ENCODE measurements at regions not wholly inside any gene's neighbourhood (a gene's known extent, or its start where the extent isn't known, plus 50 kb on each side); places are given as distances from the start of the nearest gene placed in this dataset.

GRCh38 chr4:45855857-45856256 lies 268.0 kb downstream of the GABRG1 start:
- Histone ChIP-seq H3K9ac (ENCODE audit: low read length) (no peak overlapping the region), H3K79me2 (ENCODE audit: insufficient read depth, low read length) (no peaks in the 10 kb centered on the region), H3K27me3 (ENCODE audit: insufficient read depth, low read length) (no peaks in the 10 kb centered on the region), H3K9me3 (ENCODE audit: insufficient read depth, low read depth, low read length) (no peaks in the 10 kb centered on the region), H3K4me3 (ENCODE audit: insufficient read depth, low read depth, low read length) (no peak overlapping the region), H3K36me3 (ENCODE audit: insufficient read depth, low read length) (no peaks in the 10 kb centered on the region), H2AFZ (ENCODE audit: low read depth, low read length) (no peak overlapping the region), H3K4me1 (ENCODE audit: insufficient read depth, low read length) (no peaks in the 10 kb centered on the region), H4K20me1 (ENCODE audit: insufficient read depth, low read length) (no peaks in the 10 kb centered on the region), H3K4me2 (ENCODE audit: low read length) (no peak overlapping the region), H3K27ac (ENCODE audit: low read depth, low read length) (no peak overlapping the region)
- Mint-ChIP-seq H3K36me3 (ENCODE audit: low read depth, unreplicated experiment) (no peaks in the 10 kb centered on the region), H3K4me1 (ENCODE audit: low read depth, unreplicated experiment) (no peaks in the 10 kb centered on the region), H3K27ac (ENCODE audit: unreplicated experiment) (no peak overlapping the region), H3K27me3 (ENCODE audit: low read depth, unreplicated experiment) (no peaks in the 10 kb centered on the region), H3K9me3 (ENCODE audit: unreplicated experiment) (peaks cover 2% of the 10 kb centered on the region), H3K4me3 (ENCODE audit: unreplicated experiment) (no peak overlapping the region)
- FAIRE-seq (no peak), DNase-seq (ENCODE audit: low read depth) (no peak)
- TF ChIP-seq EZH2 (IDR thresholded peaks at IDR 0.05; ENCODE audit: insufficient read depth, low read length) (no peak), CTCF (IDR thresholded peaks at IDR 0.05; ENCODE audit: insufficient read depth, low read depth, low read length) (no peak)

- H3K9ac ChIP-seq (ENCODE audit: low read length) = no peak overlapping the region
- H3K9me3 ChIP-seq (ENCODE audit: insufficient read depth, low read depth, low read length) = no peaks in the 10 kb centered on the region
- H3K27ac ChIP-seq (ENCODE audit: low read depth, low read length) = no peak overlapping the region
- TF ChIP-seq EZH2 (IDR thresholded peaks at IDR 0.05; ENCODE audit: insufficient read depth, low read length) = no peak
- TF ChIP-seq CTCF (IDR thresholded peaks at IDR 0.05; ENCODE audit: insufficient read depth, low read depth, low read length) = no peak
- no peaks in the 10 kb centered on the region for H3K27me3 ChIP-seq (ENCODE audit: insufficient read depth, low read length)
- FAIRE-seq = no peak
- H2AFZ ChIP-seq (ENCODE audit: low read depth, low read length) = no peak overlapping the region
- H3K79me2 ChIP-seq (ENCODE audit: insufficient read depth, low read length) = no peaks in the 10 kb centered on the region
- Mint-ChIP-seq H3K9me3 (ENCODE audit: unreplicated experiment) (no peaks in the 10 kb centered on the region), H3K36me3 (ENCODE audit: low read depth, unreplicated experiment) (no peaks in the 10 kb centered on the region), H3K27ac (ENCODE audit: unreplicated experiment) (no peak overlapping the region), H3K27me3 (ENCODE audit: low read depth, unreplicated experiment) (no peaks in the 10 kb centered on the region), H3K4me1 (ENCODE audit: low read depth, unreplicated experiment) (no peaks in the 10 kb centered on the region), H3K4me3 (ENCODE audit: unreplicated experiment) (no peak overlapping the region)
- no peak overlapping the region for H3K4me2 ChIP-seq (ENCODE audit: low read length)
- no peaks in the 10 kb centered on the region for H4K20me1 ChIP-seq (ENCODE audit: insufficient read depth, low read length)
- H3K4me1 ChIP-seq (ENCODE audit: insufficient read depth, low read length) = no peaks in the 10 kb centered on the region
- DNase-seq (ENCODE audit: low read depth) = no peak
- H3K36me3 ChIP-seq (ENCODE audit: insufficient read depth, low read length) = no peaks in the 10 kb centered on the region
- no peak overlapping the region for H3K4me3 ChIP-seq (ENCODE audit: insufficient read depth, low read depth, low read length)
These were observed 277.8 kb downstream of the GABRG1 start for GRCh38 chr4:45846016-45846415.

GRCh38 chr4:45841791-45842190 lies 282.1 kb downstream of the GABRG1 start:
- Histone ChIP-seq H3K27ac (ENCODE audit: low read depth, low read length) (no peak overlapping the region), H3K9me3 (ENCODE audit: insufficient read depth, low read depth, low read length) (no peaks in the 10 kb centered on the region), H4K20me1 (ENCODE audit: insufficient read depth, low read length) (no peaks in the 10 kb centered on the region), H3K4me2 (ENCODE audit: low read length) (no peak overlapping the region), H3K36me3 (ENCODE audit: insufficient read depth, low read length) (no peaks in the 10 kb centered on the region), H3K9ac (ENCODE audit: low read length) (no peak overlapping the region), H2AFZ (ENCODE audit: low read depth, low read length) (no peak overlapping the region), H3K79me2 (ENCODE audit: insufficient read depth, low read length) (no peaks in the 10 kb centered on the region), H3K4me3 (ENCODE audit: insufficient read depth, low read depth, low read length) (no peak overlapping the region), H3K27me3 (ENCODE audit: insufficient read depth, low read length) (no peaks in the 10 kb centered on the region), H3K4me1 (ENCODE audit: insufficient read depth, low read length) (no peaks in the 10 kb centered on the region)
- Mint-ChIP-seq H3K27me3 (ENCODE audit: low read depth, unreplicated experiment) (no peaks in the 10 kb centered on the region), H3K27ac (ENCODE audit: unreplicated experiment) (no peak overlapping the region), H3K4me3 (ENCODE audit: unreplicated experiment) (no peak overlapping the region), H3K9me3 (ENCODE audit: unreplicated experiment) (no peaks in the 10 kb centered on the region), H3K36me3 (ENCODE audit: low read depth, unreplicated experiment) (no peaks in the 10 kb centered on the region), H3K4me1 (ENCODE audit: low read depth, unreplicated experiment) (no peaks in the 10 kb centered on the region)
- no peak for FAIRE-seq
- TF ChIP-seq CTCF (IDR thresholded peaks at IDR 0.05; ENCODE audit: insufficient read depth, low read depth, low read length) (no peak), EZH2 (IDR thresholded peaks at IDR 0.05; ENCODE audit: insufficient read depth, low read length) (no peak)
- no peak for DNase-seq (ENCODE audit: low read depth)

All from astrocyte (in vitro differentiated cells and primary cell).